Prostate gland (tissue), 2 donors: ENCODE measurements at regions not wholly inside any gene's neighbourhood (a gene's known extent, or its start where the extent isn't known, plus 50 kb on each side); places are given as distances from the start of the nearest gene placed in this dataset.

Experiments used
- CTCF ChIP-seq, 4 experiments: fragments of 200-600 bp in 2 of 4; fragments of 450-650 bp in 2 of 4; sonication (generic) in 2 of 4; IDR thresholded peaks; 1 replicate in 3 of 4; 2 replicates in 1 of 4; pipeline ENCODE4 v1.5.1; 2016 to 2019; ENCODE audit warnings: antibody characterized with exemption in 4 of 4, mild to moderate bottlenecking in 2 of 4, moderate library complexity in 2 of 4
- POLR2A ChIP-seq: fragments of 450-650 bp; IDR thresholded peaks from one replicate; pipeline ENCODE4 v1.6.1; 2016; ENCODE audit warnings: antibody characterized with exemption, mild to moderate bottlenecking

- TF ChIP-seq CTCF (IDR thresholded peaks at IDR 0.05): no peak
- TF ChIP-seq POLR2A: no peak
These were observed 219.1 kb downstream of the NDUFS4 start for GRCh38 chr5:53779541-53779981.
